GM12878 (cell line): ENCODE measurements at regions not wholly inside any gene's neighbourhood (a gene's known extent, or its start where the extent isn't known, plus 50 kb on each side); places are given as distances from the start of the nearest gene placed in this dataset.

Experiments used
- ATAC-seq: fragments of 200-7000 bp; cut with Tn5 transposase; 3 replicates; pipeline ENCODE4 v1.9.1; 2020; ENCODE audit warnings: mild to moderate bottlenecking, moderate library complexity
- BruUV-seq: library from RNA; stranded (reverse); fragments of 400-500 nt; replicated peaks from 2 replicates; lab custom pipeline; 2021; lab: Mats Ljungman, UMichigan
- CTCF ChIA-PET: fragments of 300-600 bp; sonication (Branson Sonifier 250); formaldehyde crosslinking; extraction: SDS; loops from one replicate; lab custom pipeline; 2021; ENCODE audit warnings: inconsistent platforms; lab: Yijun Ruan, JAX
- POLR2A ChIA-PET: fragments of 350-600 bp; formaldehyde crosslinking; extraction: SDS; loops from one replicate; lab custom pipeline; 2021; ENCODE audit warnings: inconsistent platforms; lab: Charles Lee
- RAD21 ChIA-PET: fragments of 300-600 bp; sonication (Branson Sonifier 250); formaldehyde crosslinking; loops from one replicate; lab custom pipeline; 2023; ENCODE audit warnings: antibody characterized with exemption; ENCODE audit not compliant: unreplicated experiment; lab: Charles Lee
- SMC1A ChIA-PET: fragments of 300-600 bp; sonication (Branson Sonifier 250); formaldehyde crosslinking; loops from one replicate; lab custom pipeline; 2023; ENCODE audit not compliant: unreplicated experiment, uncharacterized antibody; lab: Charles Lee
- DNase-seq: peaks from one replicate; pipeline ENCODE4 v3.0.0-alpha.2; 2011; ENCODE audit warnings: low read depth, low spot score
- FAIRE-seq: peaks from 3 replicates; lab custom pipeline; 2011; peaks lifted over from hg19 to GRCh38; lab: Jason Lieb, UNC
- H2AFZ ChIP-seq: 2 replicates; pipeline ENCODE4 v1.6.0; 2011; ENCODE audit warnings: low read depth, low read length, control low read depth; ENCODE audit not compliant: control insufficient read depth
- H3K27ac ChIP-seq: 2 replicates; pipeline ENCODE4 v1.5.1; 2011; ENCODE audit warnings: control low read depth; ENCODE audit not compliant: control insufficient read depth, insufficient read depth
- H3K27me3 ChIP-seq, 2 experiments: replicated peaks in 1 of 2; 2 replicates each; pipeline versions ENCODE4 v1.6.0 to v1.6.1; 2011; ENCODE audit warnings: low read length in 1 of 2; ENCODE audit not compliant: control insufficient read depth in 2 of 2, insufficient read depth in 2 of 2
- H3K36me3 ChIP-seq, 2 experiments: 2 replicates each; pipeline ENCODE4 v1.5.1; 2011; ENCODE audit warnings: low read length in 1 of 2; ENCODE audit not compliant: control insufficient read depth in 2 of 2, insufficient read depth in 2 of 2
- H3K4me1 ChIP-seq: 2 replicates; pipeline ENCODE4 v1.6.1; 2011; ENCODE audit warnings: mild to moderate bottlenecking, low read length, moderate library complexity, mixed read lengths; ENCODE audit not compliant: control insufficient read depth, insufficient read depth
- H3K4me2 ChIP-seq: 2 replicates; pipeline ENCODE4 v1.6.0; 2011; ENCODE audit warnings: control low read depth; ENCODE audit not compliant: control insufficient read depth, insufficient read depth
- H3K4me3 ChIP-seq: fragments of 200-600 bp; sonication (generic); 2 replicates; pipeline ENCODE4 v1.5.1; 2016
- H3K79me2 ChIP-seq: 2 replicates; pipeline ENCODE4 v1.6.0; 2011; ENCODE audit warnings: low read length; ENCODE audit not compliant: control insufficient read depth, insufficient read depth
- H3K9ac ChIP-seq: 2 replicates; pipeline ENCODE4 v1.8.0; 2011; ENCODE audit warnings: low read length, control low read depth, mixed read lengths; ENCODE audit not compliant: control insufficient read depth, insufficient read depth
- H3K9me3 ChIP-seq: replicated peaks from 3 replicates; pipeline ENCODE4 v1.5.1; 2011; ENCODE audit warnings: mild to moderate bottlenecking, low read length; ENCODE audit not compliant: control insufficient read depth, insufficient read depth
- H4K20me1 ChIP-seq: 2 replicates; pipeline ENCODE4 v1.6.0; 2011; ENCODE audit not compliant: control insufficient read depth, insufficient read depth
- CBX3 ChIP-seq: fragments of 200-600 bp; sonication (generic); IDR thresholded peaks from 2 replicates; pipeline ENCODE4 v1.6.1; 2016; ENCODE audit warnings: low read depth, borderline replicate concordance
- EED ChIP-seq: sonication (generic); IDR thresholded peaks from 2 replicates; pipeline ENCODE4 v1.6.1; 2016; ENCODE audit warnings: antibody characterized with exemption, low read depth
- EZH2 ChIP-seq: IDR thresholded peaks from 2 replicates; pipeline ENCODE4 v1.6.1; 2012; ENCODE audit warnings: low read depth, mild to moderate bottlenecking, control low read depth, inconsistent platforms, low read length, borderline replicate concordance; ENCODE audit not compliant: control insufficient read depth
- HDAC6 ChIP-seq: fragments of 200-600 bp; sonication (generic); IDR thresholded peaks from one replicate; pipeline ENCODE4 v1.8.0; 2017; ENCODE audit warnings: antibody characterized with exemption; ENCODE audit not compliant: unreplicated experiment
- IKZF1 ChIP-seq: fragments of 450-650 bp; conservative IDR thresholded peaks from 2 replicates; pipeline ENCODE4 v1.6.1; 2017; ENCODE audit warnings: antibody characterized with exemption, mild to moderate bottlenecking
- NR2F1 ChIP-seq: fragments of 450-650 bp; conservative IDR thresholded peaks from 2 replicates; pipeline ENCODE4 v1.6.1; 2017; ENCODE audit warnings: mild to moderate bottlenecking
- PAX5 ChIP-seq: IDR thresholded peaks from 2 replicates; pipeline ENCODE4 v1.6.1; 2011; ENCODE audit warnings: low read depth, low read length, borderline replicate concordance
- PAX8 ChIP-seq: fragments of 450-650 bp; IDR thresholded peaks from 2 replicates; pipeline ENCODE4 v1.6.1; 2017; ENCODE audit warnings: mild to moderate bottlenecking, moderate library complexity
- RB1 ChIP-seq: fragments of 450-650 bp; formaldehyde crosslinking; IDR thresholded peaks from 2 replicates; pipeline ENCODE4 v1.6.1; 2017; ENCODE audit warnings: mild to moderate bottlenecking, borderline replicate concordance
- RCOR1 ChIP-seq: conservative IDR thresholded peaks from 2 replicates; pipeline ENCODE4 v1.6.1; 2012; ENCODE audit warnings: low read depth, low read length, improper control_type of control experiment
- RFX5 ChIP-seq: IDR thresholded peaks from 2 replicates; pipeline ENCODE4 v1.6.1; 2011; ENCODE audit warnings: low read depth, low read length, improper control_type of control experiment
- RUNX3 ChIP-seq: IDR thresholded peaks from 2 replicates; pipeline ENCODE4 v1.6.1; 2012; ENCODE audit warnings: low read length, inconsistent platforms
- SREBF1 ChIP-seq: IDR thresholded peaks from 2 replicates; pipeline ENCODE4 v1.6.1; 2012; ENCODE audit warnings: mild to moderate bottlenecking, low read length
- TBL1XR1 ChIP-seq: IDR thresholded peaks from 2 replicates; pipeline ENCODE4 v1.6.1; 2012; ENCODE audit warnings: low read depth, low read length, improper control_type of control experiment
- WGBS: methylation state at CpG from one replicate; pipeline ENCODE4 v1.1.6; 2016; ENCODE audit warnings: low lambda C conversion rate; ENCODE audit not compliant: insufficient replicate concordance, insufficient coverage; ENCODE audit errors: missing lambda C conversion rate; 5-methylcytosine and 5-hydroxymethylcytosine counted together
- in situ Hi-C: fragments of 300-500 bp; cut with MboI; formaldehyde crosslinking; loops from 9 replicates; pipeline ENCODE4 v1.14.3; 2018; ENCODE audit warnings: mixed read lengths
- intact Hi-C: fragments of 100-400 bp; cut with micrococcal nuclease; formaldehyde crosslinking; loops from one replicate; pipeline ENCODE4 v1.14.2; 2022; ENCODE audit not compliant: unreplicated experiment
- TF ChIP-seq, protein P1 (sequence below), 3 experiments: IDR thresholded peaks in 2 of 3; conservative IDR thresholded peaks in 1 of 3; 2 replicates each; pipeline ENCODE4 v1.5.1; 2011; ENCODE audit warnings: low read depth in 3 of 3, low read length in 3 of 3, mild to moderate bottlenecking in 3 of 3, control low read depth in 2 of 3, moderate library complexity in 2 of 3, inconsistent platforms in 1 of 3, mixed read lengths in 1 of 3; ENCODE audit not compliant: control insufficient read depth in 2 of 3, insufficient read depth in 1 of 3; ENCODE audit errors: extremely low read depth in 1 of 3
- TF ChIP-seq, protein P2 (sequence below): fragments of 450-650 bp; formaldehyde crosslinking; IDR thresholded peaks from 2 replicates; pipeline ENCODE4 v1.4.0; 2020; ENCODE audit warnings: mild to moderate bottlenecking, moderate library complexity
- TF ChIP-seq, protein P3 (sequence below): fragments of 450-650 bp; IDR thresholded peaks from 2 replicates; pipeline ENCODE4 v1.6.1; 2017; ENCODE audit warnings: low read depth, mild to moderate bottlenecking, moderate library complexity

GRCh38 chr22:25347752-25348102, 128.3 kb downstream of the CRYBB2 start:
- no peak for DNase-seq
- H3K9ac ChIP-seq, result no peak overlapping the region
- no TSS peak for BruUV-seq

More at GRCh38 chr22:25347752-25348102, 128.3 kb downstream of the CRYBB2 start:
- intact Hi-C loops, result no loop called here
- ChIA-PET SMC1A (no interaction called here), RAD21 (no interaction called here), POLR2A (no interaction called here), CTCF (no interaction called here)
- Histone ChIP-seq H3K79me2 (no peaks in the 10 kb centered on the region), H3K4me3 (no peak overlapping the region), H4K20me1 (no peaks in the 10 kb centered on the region), H2AFZ (no peak overlapping the region), H3K4me1 (no peaks in the 10 kb centered on the region), H3K9me3 (no peaks in the 10 kb centered on the region), H3K36me3 (peaks cover 4 to 10% of the 10 kb centered on the region in 2 experiments; a peak in 3 of 4 replicates), H3K27ac (no peak overlapping the region), H3K27me3 (no peaks in the 10 kb centered on the region), H3K4me2 (no peak overlapping the region)
- TF ChIP-seq RB1 (no peak), EED (no peak), CBX3 (no peak), PAX5 (no peak), IKZF1 (no peak), NR2F1 (no peak), RUNX3 (no peak), TBL1XR1 (no peak), RFX5 (no peak), PAX8 (no peak), EZH2 (no peak), RCOR1 (no peak), HDAC6 (no peak), SREBF1 (no peak)
- TF ChIP-seq, protein P1, sequence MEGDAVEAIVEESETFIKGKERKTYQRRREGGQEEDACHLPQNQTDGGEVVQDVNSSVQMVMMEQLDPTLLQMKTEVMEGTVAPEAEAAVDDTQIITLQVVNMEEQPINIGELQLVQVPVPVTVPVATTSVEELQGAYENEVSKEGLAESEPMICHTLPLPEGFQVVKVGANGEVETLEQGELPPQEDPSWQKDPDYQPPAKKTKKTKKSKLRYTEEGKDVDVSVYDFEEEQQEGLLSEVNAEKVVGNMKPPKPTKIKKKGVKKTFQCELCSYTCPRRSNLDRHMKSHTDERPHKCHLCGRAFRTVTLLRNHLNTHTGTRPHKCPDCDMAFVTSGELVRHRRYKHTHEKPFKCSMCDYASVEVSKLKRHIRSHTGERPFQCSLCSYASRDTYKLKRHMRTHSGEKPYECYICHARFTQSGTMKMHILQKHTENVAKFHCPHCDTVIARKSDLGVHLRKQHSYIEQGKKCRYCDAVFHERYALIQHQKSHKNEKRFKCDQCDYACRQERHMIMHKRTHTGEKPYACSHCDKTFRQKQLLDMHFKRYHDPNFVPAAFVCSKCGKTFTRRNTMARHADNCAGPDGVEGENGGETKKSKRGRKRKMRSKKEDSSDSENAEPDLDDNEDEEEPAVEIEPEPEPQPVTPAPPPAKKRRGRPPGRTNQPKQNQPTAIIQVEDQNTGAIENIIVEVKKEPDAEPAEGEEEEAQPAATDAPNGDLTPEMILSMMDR (IDR thresholded peaks at IDR 0.05 in 2 of 3, conservative IDR thresholded peaks at IDR 0.05 in 1 of 3; ENCODE audit: control insufficient read depth in 2 of 3, extremely low read depth in 1 of 3, insufficient read depth in 1 of 3, low read depth in 3 of 3, low read length in 3 of 3), result no peak
- TF ChIP-seq, protein P2, sequence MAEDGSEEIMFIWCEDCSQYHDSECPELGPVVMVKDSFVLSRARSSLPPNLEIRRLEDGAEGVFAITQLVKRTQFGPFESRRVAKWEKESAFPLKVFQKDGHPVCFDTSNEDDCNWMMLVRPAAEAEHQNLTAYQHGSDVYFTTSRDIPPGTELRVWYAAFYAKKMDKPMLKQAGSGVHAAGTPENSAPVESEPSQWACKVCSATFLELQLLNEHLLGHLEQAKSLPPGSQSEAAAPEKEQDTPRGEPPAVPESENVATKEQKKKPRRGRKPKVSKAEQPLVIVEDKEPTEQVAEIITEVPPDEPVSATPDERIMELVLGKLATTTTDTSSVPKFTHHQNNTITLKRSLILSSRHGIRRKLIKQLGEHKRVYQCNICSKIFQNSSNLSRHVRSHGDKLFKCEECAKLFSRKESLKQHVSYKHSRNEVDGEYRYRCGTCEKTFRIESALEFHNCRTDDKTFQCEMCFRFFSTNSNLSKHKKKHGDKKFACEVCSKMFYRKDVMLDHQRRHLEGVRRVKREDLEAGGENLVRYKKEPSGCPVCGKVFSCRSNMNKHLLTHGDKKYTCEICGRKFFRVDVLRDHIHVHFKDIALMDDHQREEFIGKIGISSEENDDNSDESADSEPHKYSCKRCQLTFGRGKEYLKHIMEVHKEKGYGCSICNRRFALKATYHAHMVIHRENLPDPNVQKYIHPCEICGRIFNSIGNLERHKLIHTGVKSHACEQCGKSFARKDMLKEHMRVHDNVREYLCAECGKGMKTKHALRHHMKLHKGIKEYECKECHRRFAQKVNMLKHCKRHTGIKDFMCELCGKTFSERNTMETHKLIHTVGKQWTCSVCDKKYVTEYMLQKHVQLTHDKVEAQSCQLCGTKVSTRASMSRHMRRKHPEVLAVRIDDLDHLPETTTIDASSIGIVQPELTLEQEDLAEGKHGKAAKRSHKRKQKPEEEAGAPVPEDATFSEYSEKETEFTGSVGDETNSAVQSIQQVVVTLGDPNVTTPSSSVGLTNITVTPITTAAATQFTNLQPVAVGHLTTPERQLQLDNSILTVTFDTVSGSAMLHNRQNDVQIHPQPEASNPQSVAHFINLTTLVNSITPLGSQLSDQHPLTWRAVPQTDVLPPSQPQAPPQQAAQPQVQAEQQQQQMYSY (CRISPR knock-in tag), result no peak
- TF ChIP-seq, protein P3, sequence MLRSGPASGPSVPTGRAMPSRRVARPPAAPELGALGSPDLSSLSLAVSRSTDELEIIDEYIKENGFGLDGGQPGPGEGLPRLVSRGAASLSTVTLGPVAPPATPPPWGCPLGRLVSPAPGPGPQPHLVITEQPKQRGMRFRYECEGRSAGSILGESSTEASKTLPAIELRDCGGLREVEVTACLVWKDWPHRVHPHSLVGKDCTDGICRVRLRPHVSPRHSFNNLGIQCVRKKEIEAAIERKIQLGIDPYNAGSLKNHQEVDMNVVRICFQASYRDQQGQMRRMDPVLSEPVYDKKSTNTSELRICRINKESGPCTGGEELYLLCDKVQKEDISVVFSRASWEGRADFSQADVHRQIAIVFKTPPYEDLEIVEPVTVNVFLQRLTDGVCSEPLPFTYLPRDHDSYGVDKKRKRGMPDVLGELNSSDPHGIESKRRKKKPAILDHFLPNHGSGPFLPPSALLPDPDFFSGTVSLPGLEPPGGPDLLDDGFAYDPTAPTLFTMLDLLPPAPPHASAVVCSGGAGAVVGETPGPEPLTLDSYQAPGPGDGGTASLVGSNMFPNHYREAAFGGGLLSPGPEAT, result no peak
- WGBS, result 98% methylated on average over 3 of the region's 3 CpGs
- FAIRE-seq (no peak), ATAC-seq (no peak)
- in situ Hi-C loops, result no loop called here
